HEK293T (cell line): ENCODE measurements at regions not wholly inside any gene's neighbourhood (a gene's known extent, or its start where the extent isn't known, plus 50 kb on each side); places are given as distances from the start of the nearest gene placed in this dataset.
"Not testable (repeated sequence)": the region's sequence is repeated elsewhere in the genome, so short reads cannot be mapped to it uniquely, and the experiment has no call there.

Experiments
- CTCF ChIA-PET: fragments of 350-600 bp; formaldehyde crosslinking; extraction: SDS; loops from one replicate; lab custom pipeline; 2021; ENCODE audit warnings: antibody characterized with exemption, inconsistent platforms; lab: Yijun Ruan, JAX
- POLR2A ChIA-PET: fragments of 350-600 bp; formaldehyde crosslinking; extraction: SDS; loops from one replicate; lab custom pipeline; 2020; ENCODE audit warnings: antibody characterized with exemption, inconsistent platforms; lab: Yijun Ruan, JAX
- DNase-seq: peaks from one replicate; pipeline ENCODE4 v3.0.0; 2012; ENCODE audit warnings: mixed read lengths; ENCODE audit errors: extremely low spot score
- ARNT ChIP-seq: fragments of 450-650 bp; IDR thresholded peaks from 2 replicates; pipeline ENCODE4 v1.6.1; 2017; ENCODE audit warnings: mild to moderate bottlenecking
- BHLHE40 ChIP-seq: fragments of 450-650 bp; IDR thresholded peaks from 2 replicates; pipeline ENCODE4 v1.6.1; 2016; ENCODE audit warnings: mild to moderate bottlenecking, moderate library complexity, borderline replicate concordance
- CTBP1 ChIP-seq: fragments of 450-650 bp; IDR thresholded peaks from 2 replicates; pipeline ENCODE4 v1.6.1; 2016; ENCODE audit warnings: borderline replicate concordance
- ELF4 ChIP-seq: fragments of 450-650 bp; IDR thresholded peaks from 2 replicates; pipeline ENCODE4 v1.6.1; 2017; ENCODE audit warnings: antibody characterized with exemption
- FOXA1 ChIP-seq: fragments of 450-650 bp; IDR thresholded peaks from 2 replicates; pipeline ENCODE4 v1.6.1; 2016; ENCODE audit warnings: mild to moderate bottlenecking
- FOXK2 ChIP-seq: fragments of 450-650 bp; IDR thresholded peaks from 2 replicates; pipeline ENCODE4 v1.6.1; 2016; ENCODE audit warnings: mild to moderate bottlenecking
- FOXM1 ChIP-seq: fragments of 450-650 bp; IDR thresholded peaks from 2 replicates; pipeline ENCODE4 v1.6.1; 2017; ENCODE audit warnings: mild to moderate bottlenecking, borderline replicate concordance
- HDGF ChIP-seq: fragments of 450-650 bp; IDR thresholded peaks from 2 replicates; pipeline ENCODE4 v1.6.1; 2017; ENCODE audit warnings: antibody characterized with exemption, borderline replicate concordance
- L3MBTL2 ChIP-seq: fragments of 450-650 bp; conservative IDR thresholded peaks from 2 replicates; pipeline ENCODE4 v1.6.1; 2016; ENCODE audit warnings: mild to moderate bottlenecking
- LEF1 ChIP-seq: fragments of 450-650 bp; IDR thresholded peaks from 2 replicates; pipeline ENCODE4 v1.6.1; 2017; ENCODE audit warnings: mild to moderate bottlenecking, borderline replicate concordance
- NFRKB ChIP-seq: fragments of 450-650 bp; IDR thresholded peaks from 2 replicates; pipeline ENCODE4 v1.6.1; 2016; ENCODE audit warnings: mild to moderate bottlenecking, moderate library complexity
- SP1 ChIP-seq: fragments of 450-650 bp; IDR thresholded peaks from 2 replicates; pipeline ENCODE4 v1.6.1; 2017
- SUZ12 ChIP-seq: fragments of 450-650 bp; IDR thresholded peaks from 2 replicates; pipeline ENCODE4 v1.6.1; 2016; ENCODE audit warnings: mild to moderate bottlenecking
- TARDBP ChIP-seq: fragments of 450-650 bp; IDR thresholded peaks from 2 replicates; pipeline ENCODE4 v1.6.1; 2016
- ZNF384 ChIP-seq: fragments of 450-650 bp; IDR thresholded peaks from 2 replicates; pipeline ENCODE4 v1.6.1; 2016
- TF ChIP-seq, protein P1 (sequence below): fragments of 450-650 bp; IDR thresholded peaks from 2 replicates; pipeline ENCODE4 v1.6.1; 2016

DNA sequence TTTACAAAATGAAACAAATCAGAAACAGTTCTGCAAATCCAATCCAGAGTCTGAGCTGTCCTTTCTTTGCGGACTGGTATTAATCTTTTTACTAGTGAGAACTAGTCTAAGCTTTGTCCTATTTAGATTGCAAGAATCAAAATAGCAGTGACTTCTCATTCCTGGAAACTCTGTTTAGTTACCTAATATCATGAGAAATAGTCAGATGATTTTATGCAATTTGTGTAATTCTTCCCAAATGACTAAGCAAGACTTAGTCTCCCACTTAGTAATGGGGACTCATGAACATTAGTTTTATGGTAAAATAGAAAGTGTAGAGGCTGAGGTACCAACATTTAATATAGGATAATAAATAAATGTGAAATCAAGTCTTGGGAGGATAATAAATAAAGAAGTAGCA is 341.3 kb downstream of the DNAJB9 start:
- TF ChIP-seq LEF1 (no peak), SP1 (no peak), FOXK2 (no peak), FOXM1 (no peak), SUZ12 (no peak), NFRKB (no peak), HDGF (no peak), FOXA1 (no peak), TARDBP (no peak), ZNF384 (no peak), BHLHE40 (no peak), L3MBTL2 (no peak)
- TF ChIP-seq, protein P1, sequence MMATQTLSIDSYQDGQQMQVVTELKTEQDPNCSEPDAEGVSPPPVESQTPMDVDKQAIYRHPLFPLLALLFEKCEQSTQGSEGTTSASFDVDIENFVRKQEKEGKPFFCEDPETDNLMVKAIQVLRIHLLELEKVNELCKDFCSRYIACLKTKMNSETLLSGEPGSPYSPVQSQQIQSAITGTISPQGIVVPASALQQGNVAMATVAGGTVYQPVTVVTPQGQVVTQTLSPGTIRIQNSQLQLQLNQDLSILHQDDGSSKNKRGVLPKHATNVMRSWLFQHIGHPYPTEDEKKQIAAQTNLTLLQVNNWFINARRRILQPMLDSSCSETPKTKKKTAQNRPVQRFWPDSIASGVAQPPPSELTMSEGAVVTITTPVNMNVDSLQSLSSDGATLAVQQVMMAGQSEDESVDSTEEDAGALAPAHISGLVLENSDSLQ: no peak
- POLR2A ChIA-PET: no interaction called here
- CTCF ChIA-PET: no interaction called here
- no peak for DNase-seq

DNA sequence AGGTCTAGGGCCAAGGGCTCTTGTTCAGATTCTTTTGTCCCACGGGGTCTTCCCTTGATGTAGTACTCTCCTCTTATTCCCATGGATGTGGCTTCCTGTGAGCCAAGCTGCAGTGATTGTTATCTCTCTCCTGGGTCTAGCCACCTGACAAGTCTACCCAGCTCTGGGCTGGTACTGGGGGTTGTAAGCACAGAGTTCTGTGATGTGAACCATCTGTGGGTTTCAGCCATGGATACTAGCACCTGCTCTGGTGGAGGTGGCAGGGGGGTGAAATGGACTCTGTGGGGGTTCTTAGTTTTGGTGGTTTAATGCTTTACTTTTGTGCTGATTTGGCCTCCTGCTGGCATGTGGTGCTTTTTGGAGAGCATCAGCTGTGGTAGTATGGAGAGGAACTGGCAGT is 350.8 kb downstream of the DNAJB9 start:
- DNase-seq: no peak
- ChIA-PET CTCF (no interaction called here), POLR2A (no interaction called here)
- TF ChIP-seq FOXK2 (no peak), L3MBTL2 (no peak), TARDBP (no peak), BHLHE40 (no peak), FOXM1 (no peak), ELF4 (no peak), HDGF (no peak), ZNF384 (no peak), NFRKB (no peak), ARNT (no peak), SP1 (no peak), FOXA1 (no peak)
- TF ChIP-seq, protein P1: no peak

DNA sequence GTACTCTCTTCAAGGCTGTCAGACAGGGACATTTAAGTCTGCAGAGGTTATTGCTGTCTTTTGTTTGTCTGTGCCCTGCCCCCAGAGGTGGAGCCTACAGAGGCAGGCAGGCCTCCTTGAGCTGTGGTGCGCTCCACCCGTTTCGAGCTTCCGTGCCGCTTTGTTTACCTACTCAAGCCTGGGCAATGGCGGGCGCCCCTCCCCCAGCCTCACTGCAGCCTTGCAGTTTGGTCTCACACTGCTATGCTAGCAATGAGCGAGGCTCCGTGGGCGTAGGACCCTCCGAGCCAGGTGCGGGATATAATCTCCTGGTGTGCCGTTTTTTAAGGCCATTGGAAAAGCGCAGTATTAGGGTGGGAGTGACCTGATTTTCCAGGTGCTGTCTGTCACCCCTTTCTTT is 373.4 kb downstream of the DNAJB9 start:
- POLR2A ChIA-PET, DNase-seq, CTCF ChIA-PET: not testable (repeated sequence)

DNA sequence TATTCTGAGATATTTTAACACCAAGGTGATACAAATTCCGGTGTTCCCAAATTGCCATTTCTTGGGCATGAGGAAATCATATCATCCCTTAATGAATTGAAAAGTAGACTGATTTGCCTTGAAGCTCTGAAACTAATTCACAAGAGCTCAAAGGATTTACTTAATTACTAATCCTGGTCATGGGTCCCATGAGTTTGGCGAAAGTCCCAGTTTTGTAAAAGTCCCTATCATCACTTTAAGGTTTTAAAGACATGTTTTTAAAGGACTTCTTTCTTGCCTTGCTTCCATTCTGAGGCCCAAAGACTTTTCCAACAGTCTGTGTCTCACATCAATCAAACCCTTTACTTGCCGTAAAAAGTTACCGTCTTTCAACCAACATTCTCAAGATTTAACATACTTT is 377.9 kb downstream of the DNAJB9 start:
- POLR2A ChIA-PET: no interaction called here
- no peak for DNase-seq
- no peak for TF ChIP-seq ARNT
- no peak for TF ChIP-seq ELF4
- TF ChIP-seq LEF1: no peak
- no peak for TF ChIP-seq FOXA1
- no peak for TF ChIP-seq SUZ12
- TF ChIP-seq, protein P1: no peak
- TF ChIP-seq L3MBTL2: no peak
- no peak for TF ChIP-seq ZNF384
- no peak for TF ChIP-seq BHLHE40
- no peak for TF ChIP-seq FOXK2
- TF ChIP-seq CTBP1: no peak
- TF ChIP-seq FOXM1: no peak
- TF ChIP-seq HDGF: no peak
- no peak for TF ChIP-seq NFRKB
- TF ChIP-seq SP1: no peak
- TF ChIP-seq TARDBP: no peak
- CTCF ChIA-PET: no interaction called here

DNA sequence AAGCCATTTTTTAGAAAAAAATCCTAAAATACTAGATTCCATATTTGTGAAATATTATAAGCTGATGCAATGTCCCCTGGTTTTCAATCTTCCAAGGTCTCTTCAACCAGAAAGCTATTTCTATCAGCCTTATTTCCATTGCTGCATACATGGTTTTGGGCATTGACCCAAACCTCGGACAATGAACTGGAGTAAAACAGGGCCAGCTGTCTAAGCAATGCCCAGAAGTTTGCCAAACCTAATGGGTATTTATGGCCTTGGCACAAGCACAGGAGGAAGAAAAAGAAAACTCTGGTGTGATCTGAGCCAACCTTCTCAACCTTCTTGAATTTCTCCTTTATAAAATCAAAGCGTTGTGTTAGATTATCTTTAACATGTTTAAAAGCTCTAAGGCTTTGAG is 402.3 kb downstream of the DNAJB9 start:
- no peak for DNase-seq
- POLR2A ChIA-PET: no interaction called here
- TF ChIP-seq, protein P1: no peak
- TF ChIP-seq SP1: no peak
- TF ChIP-seq ELF4: no peak
- no peak for TF ChIP-seq L3MBTL2
- no peak for TF ChIP-seq NFRKB
- TF ChIP-seq FOXM1: no peak
- no peak for TF ChIP-seq FOXK2
- TF ChIP-seq ARNT: no peak
- TF ChIP-seq SUZ12: no peak
- TF ChIP-seq HDGF: no peak
- TF ChIP-seq ZNF384: no peak
- TF ChIP-seq LEF1: no peak
- CTCF ChIA-PET: no interaction called here

DNA sequence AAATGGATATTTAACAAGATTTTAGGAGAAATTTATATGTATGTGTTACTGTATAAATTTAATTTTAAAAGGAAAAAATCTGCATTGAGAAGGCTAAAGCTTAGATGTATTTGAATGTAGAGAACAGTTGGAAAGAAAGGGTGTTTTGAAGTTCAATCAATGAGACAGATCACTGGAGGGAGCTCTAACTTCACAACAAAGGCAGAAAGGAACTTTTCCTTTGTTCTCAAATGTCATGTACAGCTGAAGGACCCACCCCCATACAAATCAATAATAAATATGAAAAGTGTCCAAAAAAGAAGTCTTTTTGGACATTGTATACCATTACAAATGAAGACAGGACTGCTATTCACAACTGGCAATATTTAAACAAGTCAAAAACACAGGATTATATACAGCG is 403.4 kb downstream of the DNAJB9 start:
- CTCF ChIA-PET: no interaction called here

More for the DNA sequence above, 403.4 kb downstream of the DNAJB9 start:
- peak; percentile 4 for DNase-seq
- TF ChIP-seq CTBP1 (no peak), FOXK2 (no peak), LEF1 (no peak), HDGF (no peak), ARNT (no peak), ELF4 (no peak), ZNF384 (no peak), FOXA1 (no peak), SUZ12 (no peak), TARDBP (no peak), BHLHE40 (no peak), L3MBTL2 (no peak), FOXM1 (no peak)
- POLR2A ChIA-PET: no interaction called here
